Fibroblast of skin of scalp (primary cell): ENCODE measurements at regions not wholly inside any gene's neighbourhood (a gene's known extent, or its start where the extent isn't known, plus 50 kb on each side); places are given as distances from the start of the nearest gene placed in this dataset.

Experiments used
- DNase-seq: peaks from one replicate; pipeline ENCODE4 v3.0.0-alpha.2; 2013

DNA sequence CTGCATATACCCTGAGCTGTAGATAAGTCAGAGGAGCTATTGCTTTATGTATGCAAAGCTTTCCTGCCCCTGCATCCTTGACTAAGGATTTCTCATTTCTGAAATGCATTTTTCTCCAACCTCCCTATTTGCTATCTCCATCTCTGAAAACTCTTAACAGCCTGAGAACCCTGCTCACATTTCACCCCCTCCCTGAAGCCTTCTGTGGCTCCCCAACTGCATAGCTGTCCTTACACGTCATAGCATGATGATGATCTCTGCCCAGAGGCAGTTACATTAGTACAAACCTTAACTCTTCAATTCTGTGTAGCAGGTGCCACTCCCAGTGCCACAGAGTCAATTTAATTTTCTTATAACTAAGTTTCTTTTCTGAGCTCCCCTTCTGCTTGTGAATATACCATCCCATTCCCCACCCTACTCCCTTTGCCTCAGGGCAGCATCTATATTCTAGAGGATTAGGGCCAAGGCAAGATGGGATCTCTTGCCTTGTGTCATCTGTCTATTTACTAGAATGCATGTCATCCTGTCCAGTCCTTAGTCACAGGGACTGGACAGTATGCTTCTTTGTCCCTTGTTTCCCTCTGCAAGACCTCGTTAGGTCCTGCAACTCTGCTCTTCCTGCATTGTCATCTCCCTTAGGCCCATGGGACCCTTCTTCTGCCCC lies 149.7 kb upstream of the SPRY4 start:
- DNase-seq = peak; percentile 41

DNA sequence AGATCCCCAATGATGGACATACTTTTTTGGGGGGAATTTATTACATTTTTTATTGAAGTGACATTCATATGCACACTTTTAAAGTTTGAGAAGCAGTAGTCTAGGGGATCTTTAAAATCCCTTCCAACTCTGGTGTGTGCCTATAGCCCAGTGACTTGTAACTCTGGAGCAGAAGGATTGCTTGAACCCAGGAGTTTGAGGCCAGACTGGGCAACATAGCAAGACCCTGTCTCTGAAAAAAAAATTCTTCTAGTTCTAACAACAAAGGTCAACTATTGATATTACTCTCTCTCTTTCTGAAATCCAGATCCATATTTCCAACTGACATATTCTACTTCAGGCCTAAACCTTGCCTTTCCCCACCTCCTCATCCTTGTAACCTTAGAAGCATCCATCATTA lies 148.2 kb upstream of the SPRY4 start:
- DNase-seq = no peak

DNA sequence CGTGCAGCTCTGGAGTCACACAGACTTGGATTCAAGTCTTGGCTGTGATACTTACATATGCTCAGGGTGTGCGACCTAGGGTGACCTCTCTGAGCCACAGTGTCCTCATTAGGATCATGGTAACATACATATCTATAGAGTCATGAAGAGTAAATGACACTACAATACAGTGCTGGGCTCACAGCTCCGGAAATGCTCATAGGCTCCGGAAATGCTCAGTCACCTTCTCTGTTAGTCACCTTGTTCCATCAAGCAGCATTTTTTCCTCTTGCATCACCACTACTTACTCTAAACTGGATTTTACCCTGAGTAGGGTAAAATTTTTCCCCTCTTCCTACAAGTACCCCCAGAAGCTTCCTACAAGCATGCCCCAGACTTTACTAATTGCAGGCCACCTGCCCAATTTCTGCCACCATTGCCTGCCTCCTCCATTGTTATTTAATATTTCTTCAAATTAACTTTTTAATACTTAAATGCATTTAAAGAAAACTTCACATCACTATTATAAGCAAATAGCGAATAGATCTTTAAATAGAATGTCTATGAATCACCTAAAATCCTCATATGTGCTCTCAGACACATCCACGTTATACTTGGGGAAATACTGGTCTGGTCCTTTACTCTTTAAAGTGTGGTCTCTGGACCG lies 147.6 kb upstream of the SPRY4 start:
- peak; percentile 77 for DNase-seq

DNA sequence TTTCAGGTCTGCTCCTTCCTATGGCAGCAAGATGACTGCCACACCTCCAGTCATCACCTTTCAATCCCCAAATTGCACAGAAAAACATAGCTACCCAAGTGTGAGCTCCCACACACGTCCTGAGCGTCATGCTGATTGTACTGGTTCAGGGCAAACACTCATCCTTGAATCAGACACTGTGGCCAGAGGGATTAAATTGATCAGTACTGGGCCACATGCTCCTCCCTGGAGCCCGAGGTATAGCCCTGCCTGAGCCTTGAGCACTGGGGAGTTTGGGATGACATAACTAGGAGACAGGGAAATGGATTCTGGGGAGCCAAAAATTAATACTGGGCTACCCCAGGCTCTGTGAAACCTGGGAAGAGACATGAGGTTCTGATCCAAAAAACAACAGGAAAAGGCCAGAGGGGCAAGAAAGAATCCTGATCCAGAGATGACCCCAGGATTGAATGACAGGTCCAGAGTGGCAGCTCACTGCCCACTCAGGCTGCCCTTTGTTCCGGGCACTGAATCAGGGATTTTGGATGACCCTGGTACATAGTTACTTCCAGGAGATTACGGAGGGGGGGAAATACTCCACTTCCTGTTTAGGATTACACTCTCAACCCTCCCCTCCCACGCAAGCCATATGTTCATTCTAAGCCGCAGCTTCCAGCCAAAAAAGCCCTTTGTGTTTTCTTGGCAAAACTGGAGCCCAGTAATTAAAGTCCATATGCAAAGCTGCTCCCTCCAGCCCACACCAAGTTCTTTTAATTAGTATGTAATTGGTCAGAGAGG lies 141.6 kb upstream of the SPRY4 start:
- peak; percentile 13 for DNase-seq

DNA sequence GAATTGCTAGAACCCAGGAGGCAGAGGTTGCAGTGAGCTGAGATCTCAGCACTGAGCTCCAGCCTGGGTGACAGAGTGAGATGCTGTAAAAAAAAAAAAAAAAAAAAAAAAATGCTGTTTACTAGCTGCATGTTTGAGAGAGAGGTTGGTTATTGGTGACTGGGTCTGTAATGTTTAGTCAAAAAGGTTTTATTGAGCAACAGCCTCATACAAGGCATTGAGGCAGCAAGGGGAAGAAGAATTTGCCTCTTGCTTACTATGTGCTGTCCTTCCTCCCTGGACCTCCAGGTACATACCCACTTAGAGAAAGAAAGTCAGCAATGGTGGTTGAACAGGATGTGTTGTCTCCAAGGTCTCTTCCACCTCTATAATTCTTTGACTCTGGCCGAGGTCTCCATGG lies 140.7 kb upstream of the SPRY4 start:
- DNase-seq = no peak

DNA sequence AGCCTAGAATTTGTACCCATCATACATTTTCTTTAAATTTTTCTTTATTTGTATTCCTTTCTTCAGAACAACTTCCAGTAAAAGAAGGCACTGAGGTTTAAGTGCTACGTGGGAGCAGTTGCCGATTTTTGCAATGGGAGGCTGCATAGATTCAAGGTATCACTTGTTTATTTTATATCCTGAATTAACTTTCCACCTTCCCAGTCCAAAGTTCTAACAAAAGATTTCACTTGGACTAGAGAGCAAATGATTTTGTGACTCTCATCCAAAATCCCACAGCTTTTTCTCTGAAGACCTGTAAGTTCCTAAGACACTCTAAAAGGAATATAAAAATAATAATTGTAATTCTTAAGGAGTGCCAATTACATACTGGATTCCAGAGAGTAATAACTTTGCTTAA lies 139.1 kb upstream of the SPRY4 start:
- no peak for DNase-seq

DNA sequence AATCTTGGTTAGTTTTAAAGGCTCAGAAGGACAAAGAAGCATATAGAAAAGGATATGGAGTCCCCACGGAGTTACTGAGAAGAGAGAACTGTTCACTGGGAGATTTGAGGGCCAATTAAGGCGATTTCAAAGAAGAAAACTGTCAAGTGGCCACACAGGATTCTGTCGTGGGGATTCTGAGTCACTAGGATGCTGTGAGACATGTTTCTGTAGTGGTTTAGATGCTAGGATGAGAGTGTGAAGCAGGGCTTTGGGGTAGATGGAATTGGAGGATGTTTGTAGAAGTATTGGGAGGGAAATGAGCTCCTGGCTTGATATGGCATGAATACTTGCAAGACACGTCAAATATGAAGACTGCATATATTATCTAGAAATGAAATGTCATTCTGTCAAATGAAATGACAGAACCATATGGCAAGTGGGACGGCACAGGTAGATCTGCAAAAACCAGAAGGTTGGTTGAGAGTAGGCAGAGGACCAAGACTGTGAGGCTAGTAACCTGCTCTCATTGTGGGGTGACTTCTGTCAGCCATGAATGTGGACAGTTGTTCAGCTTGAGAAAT lies 136.3 kb upstream of the SPRY4 start:
- no peak for DNase-seq

DNA sequence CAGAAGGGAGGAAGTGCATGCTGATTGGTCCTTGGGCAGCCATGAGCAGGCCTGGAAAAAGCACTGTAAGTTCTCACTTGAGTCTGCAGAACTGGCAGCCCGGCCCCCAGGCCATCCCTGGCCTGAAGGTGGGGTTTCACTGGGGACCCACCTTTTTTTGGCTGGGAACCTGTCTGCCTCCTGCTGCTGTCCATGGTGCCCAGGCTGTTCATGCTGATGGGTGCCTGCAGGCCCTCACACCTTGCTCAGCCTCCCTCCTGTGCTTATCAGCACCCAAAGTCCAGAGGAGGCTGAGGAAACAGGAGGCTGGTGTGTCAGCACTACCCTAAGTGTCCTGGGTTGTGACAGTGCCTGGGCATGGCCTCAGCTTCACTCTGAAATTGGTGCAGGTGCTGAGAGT lies 134.4 kb upstream of the SPRY4 start:
- no peak for DNase-seq

DNA sequence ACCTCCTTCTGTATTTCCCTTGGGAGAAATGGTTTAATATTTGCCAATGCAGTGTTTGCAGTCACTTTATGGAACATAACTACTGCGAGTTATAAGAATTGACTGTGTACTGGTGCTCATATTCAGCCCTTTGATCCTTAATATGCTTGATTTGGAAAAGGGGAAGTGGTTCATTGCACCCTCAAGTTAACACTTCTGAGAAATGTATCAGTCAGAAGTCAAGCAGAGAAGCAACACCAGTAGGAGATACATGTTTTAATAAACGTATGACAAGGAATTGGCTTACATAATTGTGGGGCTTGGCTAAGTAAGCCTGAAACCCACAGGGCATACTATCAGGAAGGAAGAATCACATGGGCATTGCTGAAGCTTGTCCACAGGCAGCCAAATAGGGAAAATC lies 131.0 kb upstream of the SPRY4 start:
- no peak for DNase-seq

DNA sequence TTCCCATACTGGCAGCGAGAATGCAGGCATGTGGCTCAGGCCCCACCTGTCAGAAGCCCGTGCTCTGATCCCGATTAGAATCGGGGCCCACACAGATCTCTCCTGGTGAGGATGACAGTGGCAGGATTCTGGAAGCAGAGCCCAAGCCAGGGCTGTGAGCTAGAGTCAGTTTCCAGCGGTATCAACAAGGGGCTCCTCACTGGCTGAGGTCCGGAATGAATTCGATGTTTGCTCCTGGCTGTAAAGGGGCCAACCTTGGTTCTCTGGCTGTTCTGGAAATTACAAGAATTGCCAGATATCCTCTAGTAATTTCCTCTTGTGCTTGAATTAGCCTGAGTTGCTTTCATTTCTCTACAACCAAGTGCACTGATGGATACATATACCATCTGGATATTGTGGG lies 129.1 kb upstream of the SPRY4 start:
- DNase-seq = no peak

DNA sequence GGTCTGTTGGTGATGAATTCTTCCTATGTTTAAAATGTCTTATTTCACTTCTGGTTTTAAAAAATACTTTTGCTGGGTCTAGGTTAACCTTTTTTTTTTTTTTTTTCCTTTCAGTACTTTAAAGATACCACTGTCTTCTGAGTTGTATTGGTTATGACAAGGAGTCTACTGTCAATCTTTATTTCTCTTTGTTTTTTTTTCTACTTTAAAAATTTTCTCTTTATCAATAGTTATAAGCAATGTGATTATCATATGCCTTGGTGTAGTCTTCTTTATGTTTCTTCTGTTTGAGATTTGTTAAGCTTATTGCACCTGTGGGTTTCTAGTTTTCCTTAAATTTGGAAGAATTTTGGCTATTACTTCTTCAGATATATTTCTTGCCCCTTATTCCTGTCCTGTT lies 125.6 kb upstream of the SPRY4 start:
- DNase-seq = no peak

DNA sequence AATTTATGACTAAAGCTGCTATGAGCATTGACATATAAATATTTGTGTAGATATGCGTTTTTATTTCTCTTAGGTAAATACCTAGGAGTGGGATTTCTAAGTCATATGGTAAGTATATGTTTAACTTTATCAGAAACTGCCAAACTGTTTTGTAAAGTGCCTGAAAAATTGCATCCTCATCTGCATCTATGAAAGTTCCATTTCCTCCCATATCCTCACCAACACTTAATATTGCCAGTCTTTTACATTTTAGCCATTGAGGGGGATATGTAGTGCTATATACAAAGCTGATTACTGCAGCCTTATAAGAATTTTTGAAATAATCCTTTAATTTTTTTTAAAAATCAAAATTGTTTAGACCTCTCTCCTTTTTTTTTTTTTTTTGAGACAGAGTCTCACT lies 123.1 kb upstream of the SPRY4 start:
- DNase-seq = no peak

DNA sequence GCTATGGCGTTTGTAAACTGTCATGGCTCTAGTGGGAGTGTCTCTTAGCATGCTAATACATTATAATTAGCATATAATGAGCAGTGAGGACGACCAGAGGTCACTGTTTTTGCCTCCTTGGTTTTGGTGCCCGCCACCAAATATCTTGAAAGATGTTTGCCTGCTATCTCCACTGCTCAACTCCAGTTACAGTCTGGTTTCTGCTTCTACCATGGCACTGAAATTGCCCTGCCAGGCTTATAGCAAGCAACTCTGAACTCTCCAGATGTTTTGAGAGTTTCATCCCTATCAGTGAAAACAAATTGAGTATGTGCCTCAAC lies 122.1 kb upstream of the SPRY4 start:
- no peak for DNase-seq

DNA sequence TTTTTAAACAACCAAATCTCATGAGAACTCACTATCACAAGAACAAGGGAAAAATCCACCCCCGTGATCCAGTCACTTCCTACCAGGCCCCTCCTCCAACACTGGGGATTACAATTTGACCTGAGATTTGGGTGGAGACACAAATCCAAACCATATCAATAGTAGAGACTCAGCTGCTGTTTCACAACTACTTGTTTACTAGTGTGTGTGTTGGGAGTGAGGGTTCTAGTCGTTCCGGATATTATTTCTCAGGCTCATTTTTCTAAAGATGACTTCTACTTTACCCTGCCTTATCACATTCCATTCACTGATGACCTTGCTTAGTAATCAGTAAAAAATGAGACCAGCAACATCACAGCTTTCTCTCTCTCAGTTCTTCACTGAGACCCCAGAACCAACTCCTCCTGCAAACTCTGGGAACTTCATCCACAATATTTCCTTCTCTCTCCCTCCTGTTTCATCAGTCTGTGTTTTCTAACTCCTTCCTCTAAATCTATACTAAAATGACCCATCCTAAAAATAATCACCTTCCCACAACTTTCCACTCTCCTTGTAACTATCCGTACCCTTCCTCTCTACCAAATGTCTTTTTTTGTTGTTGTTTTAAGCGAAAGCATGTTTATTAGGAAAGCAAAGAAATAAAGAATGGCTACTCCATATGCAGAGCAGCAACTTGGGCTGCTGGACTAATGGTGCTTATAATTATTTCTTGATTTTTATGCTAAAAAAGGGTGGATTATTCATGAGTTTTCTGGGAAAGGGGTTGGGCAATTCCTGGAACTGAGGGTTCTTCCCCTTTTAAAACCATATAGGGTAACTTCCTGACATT lies 121.5 kb upstream of the SPRY4 start:
- peak; percentile 53 for DNase-seq

DNA sequence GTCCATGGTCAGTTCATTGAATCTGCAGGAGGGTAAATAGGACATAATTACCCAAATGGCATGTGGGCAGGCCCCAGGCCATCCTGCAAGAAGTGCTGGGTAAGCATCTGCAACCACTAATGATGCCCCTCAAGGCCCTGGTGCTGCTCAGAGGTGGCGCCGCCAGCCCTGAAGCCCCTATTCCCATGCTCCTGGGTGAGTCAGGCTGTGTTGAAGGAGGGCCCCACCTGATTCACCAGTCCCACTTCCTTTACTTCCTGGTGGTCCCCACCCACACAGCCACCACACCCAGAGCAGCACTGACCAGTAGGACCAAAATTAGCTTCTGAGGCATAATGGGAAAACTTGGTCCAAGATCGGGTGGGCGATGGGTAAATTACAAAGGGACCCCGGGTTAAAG lies 120.4 kb upstream of the SPRY4 start:
- DNase-seq = no peak

DNA sequence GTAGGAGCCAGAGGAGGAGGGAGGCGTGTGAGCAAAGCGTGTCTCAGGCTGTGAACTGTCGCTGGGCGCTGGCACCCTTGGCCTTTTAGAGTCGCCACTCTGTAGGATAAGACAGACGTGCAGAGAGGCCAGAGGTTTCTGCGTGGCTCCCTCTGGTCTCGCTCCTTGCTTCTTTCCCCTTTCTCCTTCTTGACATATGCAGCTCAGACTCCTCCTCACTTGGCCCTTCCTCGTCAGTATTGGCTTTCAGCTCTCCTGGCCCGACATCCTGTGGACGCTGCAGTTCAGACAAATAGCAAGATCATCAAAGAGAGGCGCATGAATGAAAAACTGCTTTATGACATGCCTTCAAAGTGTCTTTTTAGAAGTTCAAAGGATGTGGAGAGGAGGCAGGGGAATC lies 116.8 kb upstream of the SPRY4 start:
- peak; percentile 17 for DNase-seq

DNA sequence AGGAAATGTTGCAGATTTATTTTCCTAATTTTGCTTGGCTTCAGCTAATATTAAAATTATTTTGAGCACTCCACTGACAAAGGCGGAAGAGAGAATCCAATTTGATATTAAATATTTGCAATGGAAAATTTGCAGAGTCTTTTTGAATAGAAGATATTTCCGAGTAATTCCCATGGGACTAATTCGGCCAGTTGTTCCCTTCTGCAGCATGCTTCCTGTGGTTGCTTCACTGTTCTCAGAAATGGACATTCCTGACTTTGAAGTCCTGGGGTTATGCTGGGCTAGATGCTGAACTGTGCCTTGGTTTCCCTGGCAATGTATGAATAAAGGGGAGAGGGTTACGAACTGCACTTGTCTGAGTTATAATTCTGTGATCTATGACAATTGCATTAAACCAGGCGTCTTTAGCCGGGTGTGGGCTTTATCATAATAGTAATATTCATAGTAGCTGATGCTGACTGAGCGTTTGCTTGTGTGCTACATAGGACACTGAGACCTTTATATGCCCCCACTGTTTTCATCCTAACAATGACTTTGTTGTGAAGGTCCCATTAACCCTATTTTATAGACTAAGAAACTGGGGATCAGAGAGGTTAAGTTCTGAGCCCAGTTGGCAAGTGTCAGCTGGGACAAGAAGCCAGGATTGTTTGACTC lies 114.5 kb upstream of the SPRY4 start:
- DNase-seq = peak; percentile 22

DNA sequence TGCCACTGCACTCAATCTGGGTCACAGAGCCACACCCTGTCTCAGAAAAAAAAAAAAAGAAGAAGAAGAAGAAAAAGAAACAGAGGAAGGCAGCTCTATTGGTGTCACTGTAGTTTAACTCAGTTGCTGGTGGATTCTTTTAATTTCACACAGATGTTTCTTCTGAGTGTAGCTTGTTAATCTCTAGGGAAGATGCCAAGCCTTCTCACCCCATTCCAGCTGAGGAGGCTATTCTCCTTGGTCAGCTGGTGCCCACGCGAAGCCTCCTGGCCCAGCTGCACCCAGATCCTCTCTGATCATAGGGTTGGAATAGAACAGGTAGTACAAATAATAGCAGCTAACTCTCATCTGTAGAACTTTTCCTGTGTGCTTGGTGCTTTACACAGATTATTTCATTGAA lies 113.8 kb upstream of the SPRY4 start:
- no peak for DNase-seq

DNA sequence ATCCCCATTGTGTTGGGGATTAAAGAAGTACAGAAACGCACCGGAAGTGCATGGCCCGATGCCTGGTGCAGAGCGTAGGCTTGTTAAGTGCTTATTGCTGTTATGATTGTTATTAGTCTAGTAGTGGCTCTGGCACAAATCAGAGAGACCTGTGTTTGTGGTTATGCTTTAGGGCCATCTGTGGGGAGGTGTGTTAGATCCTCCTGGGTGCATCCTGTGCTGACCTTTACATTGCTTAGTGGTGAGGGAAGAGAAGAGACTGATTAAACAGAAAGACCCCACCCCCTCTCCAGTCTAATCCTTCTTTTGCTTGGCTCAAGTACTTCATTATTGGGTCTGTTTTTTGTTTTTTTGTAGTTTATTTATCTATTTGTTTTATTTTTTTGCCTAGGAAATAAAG lies 112.7 kb upstream of the SPRY4 start:
- no peak for DNase-seq

DNA sequence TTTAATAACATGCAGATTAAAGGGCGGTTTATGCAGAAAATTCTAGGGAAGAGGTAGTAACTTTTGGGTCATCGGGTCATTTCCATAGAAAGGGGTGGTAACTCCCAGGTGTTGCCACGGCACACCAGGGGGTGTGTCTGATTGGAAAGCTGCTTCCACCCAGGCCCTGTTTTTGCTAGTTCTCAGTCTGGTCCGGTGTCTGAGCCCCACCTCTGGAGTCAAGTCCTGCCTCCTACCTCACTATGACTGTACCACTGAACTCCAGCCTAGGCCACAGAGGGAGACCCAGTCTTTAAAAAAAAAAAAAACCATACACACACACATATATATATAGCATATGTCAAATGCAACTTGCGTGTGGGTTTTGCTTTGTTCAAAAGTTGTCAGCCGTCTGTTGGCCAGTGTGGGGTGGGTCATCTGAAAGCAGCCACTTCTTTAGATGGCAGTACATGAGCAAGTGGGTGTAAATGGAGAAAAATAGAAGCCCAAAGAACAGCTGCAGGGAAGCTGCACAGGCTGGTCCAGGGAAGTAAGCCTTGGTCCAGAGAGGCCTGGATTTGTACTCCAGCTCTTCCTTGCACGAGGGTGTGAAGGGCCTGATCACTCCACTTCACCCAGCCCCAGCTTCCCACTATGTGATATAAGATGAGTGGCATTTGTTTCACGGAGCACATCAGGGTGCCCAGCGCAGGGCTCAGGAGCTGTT lies 110.7 kb upstream of the SPRY4 start:
- DNase-seq = no peak

DNA sequence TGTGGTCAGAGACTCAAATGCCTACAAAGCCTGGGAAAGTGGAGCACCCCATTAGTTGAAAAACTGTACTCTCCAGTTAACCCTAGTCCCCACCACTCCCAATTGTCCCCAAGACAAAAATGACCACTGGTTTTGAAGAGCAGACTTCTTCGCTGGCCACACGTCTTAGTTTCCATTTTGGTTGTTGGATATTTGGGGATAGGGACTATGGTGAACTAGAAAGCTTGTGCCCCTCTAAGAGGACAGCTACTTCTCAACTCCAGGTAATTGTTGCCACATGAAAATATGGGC lies 109.4 kb upstream of the SPRY4 start:
- no peak for DNase-seq
